PC-9 (cell line): ENCODE measurements at regions not wholly inside any gene's neighbourhood (a gene's known extent, or its start where the extent isn't known, plus 50 kb on each side); places are given as distances from the start of the nearest gene placed in this dataset.

Experiments used
- BruUV-seq: library from RNA; stranded (reverse); fragments of 400-500 nt; replicated peaks from 2 replicates; lab custom pipeline; 2021; lab: Mats Ljungman, UMichigan
- CTCF ChIA-PET: fragments of 300-600 bp; sonication (Branson Sonifier 250); formaldehyde crosslinking; loops from one replicate; lab custom pipeline; 2022; ENCODE audit warnings: antibody characterized with exemption; lab: Charles Lee
- POLR2A ChIA-PET: fragments of 300-600 bp; sonication (Branson Sonifier 250); formaldehyde crosslinking; loops from one replicate; lab custom pipeline; 2022; ENCODE audit warnings: antibody characterized with exemption; ENCODE audit not compliant: unreplicated experiment; lab: Charles Lee
- DNase-seq, 2 experiments: peaks; one replicate each; pipeline versions ENCODE4 v3.0.0 to v3.0.0-alpha.2; 2015 to 2022; ENCODE audit warnings: mixed read lengths in 1 of 2
- H2AFZ ChIP-seq: fragments of 200-600 bp; sonication (generic); 2 replicates; pipeline ENCODE4 v1.8.1; 2017; ENCODE audit warnings: antibody characterized with exemption
- H3F3A ChIP-seq: fragments of 200-600 bp; sonication (generic); 2 replicates; pipeline ENCODE4 v1.8.1; 2017; ENCODE audit warnings: antibody characterized with exemption, mild to moderate bottlenecking, low read depth; ENCODE audit not compliant: insufficient read depth
- H3K27ac ChIP-seq: fragments of 200-600 bp; sonication (generic); 2 replicates; pipeline ENCODE4 v1.6.1; 2016; ENCODE audit warnings: mixed run types
- H3K27me3 ChIP-seq: fragments of 200-600 bp; sonication (generic); 2 replicates; pipeline ENCODE4 v1.6.1; 2016; ENCODE audit warnings: low read depth, mixed run types; ENCODE audit not compliant: insufficient read depth
- H3K36me3 ChIP-seq: fragments of 200-600 bp; sonication (generic); 2 replicates; pipeline ENCODE4 v1.6.1; 2016; ENCODE audit warnings: low read depth, mixed run types
- H3K4me1 ChIP-seq: fragments of 200-600 bp; sonication (generic); replicated peaks from 2 replicates; pipeline ENCODE4 v1.6.1; 2016; ENCODE audit warnings: mixed run types; ENCODE audit not compliant: insufficient read depth
- H3K4me2 ChIP-seq: fragments of 200-600 bp; sonication (generic); 2 replicates; pipeline ENCODE4 v1.6.1; 2017; ENCODE audit warnings: mixed run types
- H3K4me3 ChIP-seq: fragments of 200-600 bp; sonication (generic); 2 replicates; pipeline ENCODE4 v1.6.1; 2016; ENCODE audit warnings: mixed run types
- H3K79me2 ChIP-seq: fragments of 200-600 bp; sonication (generic); 2 replicates; pipeline ENCODE4 v1.6.1; 2017; ENCODE audit warnings: low read depth, mixed run types
- H3K9me2 ChIP-seq: fragments of 200-600 bp; sonication (generic); 2 replicates; pipeline ENCODE4 v1.8.1; 2017; ENCODE audit warnings: mild to moderate bottlenecking; ENCODE audit not compliant: insufficient read depth
- H3K9me3 ChIP-seq: fragments of 200-600 bp; sonication (generic); 2 replicates; pipeline ENCODE4 v1.8.1; 2016; ENCODE audit warnings: low read depth; ENCODE audit not compliant: insufficient read depth
- H4K20me1 ChIP-seq: fragments of 200-600 bp; sonication (generic); 2 replicates; pipeline ENCODE4 v1.8.1; 2017; ENCODE audit not compliant: insufficient read depth
- CTCF ChIP-seq: fragments of 200-600 bp; sonication (generic); conservative IDR thresholded peaks from 2 replicates; pipeline ENCODE4 v1.6.1; 2017; ENCODE audit warnings: mixed run types, antibody characterized with exemption, mild to moderate bottlenecking, moderate library complexity
- EZH2 ChIP-seq: fragments of 200-600 bp; sonication (generic); IDR thresholded peaks from 2 replicates; pipeline ENCODE4 v1.8.0; 2017; ENCODE audit warnings: antibody characterized with exemption, low read depth
- intact Hi-C: fragments of 100-400 bp; cut with micrococcal nuclease; formaldehyde crosslinking; loops from one replicate; pipeline ENCODE4 v1.10.0; 2022; ENCODE audit not compliant: unreplicated experiment

GRCh38 chr11:115572551-115572950 is 68.3 kb upstream of the CADM1 start:
- no peaks in the 10 kb centered on the region for H3K4me1 ChIP-seq
- H2AFZ ChIP-seq = no peak overlapping the region
- TF ChIP-seq CTCF = no peak
- no peak for TF ChIP-seq EZH2
- no TSS peak for BruUV-seq
- peaks cover 23% of the 10 kb centered on the region for H3K27me3 ChIP-seq
- no peak overlapping the region for H3K27ac ChIP-seq
- no peaks in the 10 kb centered on the region for H3F3A ChIP-seq
- H3K9me2 ChIP-seq = no peaks in the 10 kb centered on the region
- intact Hi-C loops = no loop called here
- POLR2A ChIA-PET = no interaction called here
- H3K4me2 ChIP-seq = no peak overlapping the region
- no peaks in the 10 kb centered on the region for H3K36me3 ChIP-seq
- no peak overlapping the region for H3K4me3 ChIP-seq
- CTCF ChIA-PET = no interaction called here
- no peaks in the 10 kb centered on the region for H3K79me2 ChIP-seq
- DNase-seq = no peak
- H3K9me3 ChIP-seq = no peaks in the 10 kb centered on the region; the same call in 1 of the 2 replicates
- H4K20me1 ChIP-seq = no peaks in the 10 kb centered on the region

- H3K9me2 ChIP-seq = no peaks in the 10 kb centered on the region
- POLR2A ChIA-PET = no interaction called here
Observed at GRCh38 chr11:115566180-115566764, 62.1 kb upstream of the CADM1 start.

GRCh38 chr11:115564851-115565250 is 60.6 kb upstream of the CADM1 start:
- no peaks in the 10 kb centered on the region for H3K9me3 ChIP-seq
- no peak overlapping the region for H3K4me3 ChIP-seq
- H4K20me1 ChIP-seq = no peaks in the 10 kb centered on the region
- no peak overlapping the region for H2AFZ ChIP-seq
- no peak for DNase-seq
- ChIA-PET CTCF (no interaction called here), POLR2A (no interaction called here)
- H3K36me3 ChIP-seq = no peaks in the 10 kb centered on the region
- BruUV-seq = no TSS peak
- H3K4me2 ChIP-seq = no peak overlapping the region
- TF ChIP-seq CTCF (no peak), EZH2 (no peak)
- no peaks in the 10 kb centered on the region for H3F3A ChIP-seq
- H3K4me1 ChIP-seq = no peaks in the 10 kb centered on the region
- no peaks in the 10 kb centered on the region for H3K9me2 ChIP-seq
- H3K27ac ChIP-seq = no peak overlapping the region
- peaks cover 30% of the 10 kb centered on the region; the same call in 1 of the 2 replicates for H3K27me3 ChIP-seq
- H3K79me2 ChIP-seq = no peaks in the 10 kb centered on the region
- intact Hi-C loops = no loop called here

More at GRCh38 chr11:115566180-115566764, 62.1 kb upstream of the CADM1 start:
- H3K4me3 ChIP-seq = no peak overlapping the region
- DNase-seq = no peak
- no peak overlapping the region for H3K27ac ChIP-seq
- TF ChIP-seq EZH2 (no peak), CTCF (no peak)
- H3K36me3 ChIP-seq = no peaks in the 10 kb centered on the region
- no peak overlapping the region for H3K4me2 ChIP-seq
- peaks cover 30% of the 10 kb centered on the region; the same call in 1 of the 2 replicates for H3K27me3 ChIP-seq
- no peaks in the 10 kb centered on the region for H4K20me1 ChIP-seq
- intact Hi-C loops = no loop called here
- BruUV-seq = no TSS peak
- H3F3A ChIP-seq = no peaks in the 10 kb centered on the region
- no peaks in the 10 kb centered on the region for H3K4me1 ChIP-seq
- H3K79me2 ChIP-seq = no peaks in the 10 kb centered on the region
- H3K9me3 ChIP-seq = no peaks in the 10 kb centered on the region; the same call in 1 of the 2 replicates
- no peak overlapping the region for H2AFZ ChIP-seq
- CTCF ChIA-PET = no interaction called here
